HFFc6 (cell line): ENCODE measurements at regions not wholly inside any gene's neighbourhood (a gene's known extent, or its start where the extent isn't known, plus 50 kb on each side); places are given as distances from the start of the nearest gene placed in this dataset.

ENCODE experiments used
- DNase-seq: peaks from one replicate; pipeline ENCODE4 v3.0.0-alpha.2; 2018
- H3K27ac Mint-ChIP-seq: 2 replicates; pipeline ENCODE4 v1.8.0; 2020; ENCODE audit warnings: mild to moderate bottlenecking, mixed read lengths
- H3K27me3 Mint-ChIP-seq: 2 replicates; pipeline ENCODE4 v1.8.0; 2021; ENCODE audit warnings: mild to moderate bottlenecking, moderate library complexity, mixed read lengths; ENCODE audit not compliant: insufficient read depth
- H3K36me3 Mint-ChIP-seq: 2 replicates; pipeline ENCODE4 v1.8.0; 2021; ENCODE audit warnings: low read depth, mixed read lengths
- H3K4me1 Mint-ChIP-seq: 2 replicates; pipeline ENCODE4 v1.8.0; 2020; ENCODE audit warnings: low read depth, mixed read lengths
- H3K4me3 Mint-ChIP-seq: 2 replicates; pipeline ENCODE4 v1.8.0; 2020; ENCODE audit warnings: mild to moderate bottlenecking, moderate library complexity, mixed read lengths
- H3K9me3 Mint-ChIP-seq: 2 replicates; pipeline ENCODE4 v1.8.0; 2020; ENCODE audit warnings: mild to moderate bottlenecking, mixed read lengths
- CTCF ChIP-seq: fragments of 200-600 bp; sonication (generic); IDR thresholded peaks from 2 replicates; pipeline ENCODE4 v1.5.0; 2021; ENCODE audit warnings: antibody characterized with exemption, mild to moderate bottlenecking

- Mint-ChIP-seq H3K27me3 (no peaks in the 10 kb centered on the region), H3K27ac (no peak overlapping the region), H3K9me3 (peaks cover 47% of the 10 kb centered on the region), H3K4me3 (no peak overlapping the region), H3K36me3 (no peaks in the 10 kb centered on the region), H3K4me1 (no peaks in the 10 kb centered on the region)
- DNase-seq: no peak
- no peak for TF ChIP-seq CTCF
Observed at GRCh38 chr5:23613566-23613965, 106.2 kb downstream of the PRDM9 start.

- no peaks in the 10 kb centered on the region for H3K36me3 Mint-ChIP-seq
- no peak overlapping the region for H3K27ac Mint-ChIP-seq
Observed at GRCh38 chr5:23614422-23614821, 107.0 kb downstream of the PRDM9 start.

GRCh38 chr5:23626961-23627360, 119.6 kb downstream of the PRDM9 start:
- H3K36me3 Mint-ChIP-seq: no peaks in the 10 kb centered on the region
- H3K4me1 Mint-ChIP-seq: no peaks in the 10 kb centered on the region
- H3K9me3 Mint-ChIP-seq: peaks cover 13% of the 10 kb centered on the region
- H3K27me3 Mint-ChIP-seq: no peaks in the 10 kb centered on the region
- H3K4me3 Mint-ChIP-seq: no peak overlapping the region
- TF ChIP-seq CTCF: no peak
- no peak for DNase-seq
- no peak overlapping the region for H3K27ac Mint-ChIP-seq

More at GRCh38 chr5:23614422-23614821, 107.0 kb downstream of the PRDM9 start:
- no peak for TF ChIP-seq CTCF
- Mint-ChIP-seq H3K27me3 (no peaks in the 10 kb centered on the region), H3K9me3 (peaks cover 44% of the 10 kb centered on the region), H3K4me1 (no peaks in the 10 kb centered on the region), H3K4me3 (no peak overlapping the region)
- DNase-seq: no peak

- H3K27me3 Mint-ChIP-seq: no peaks in the 10 kb centered on the region
- H3K9me3 Mint-ChIP-seq: peaks cover 13% of the 10 kb centered on the region
- TF ChIP-seq CTCF: no peak
- no peak overlapping the region for H3K4me3 Mint-ChIP-seq
- H3K4me1 Mint-ChIP-seq: no peaks in the 10 kb centered on the region
- no peak for DNase-seq
- H3K27ac Mint-ChIP-seq: no peak overlapping the region
- H3K36me3 Mint-ChIP-seq: no peaks in the 10 kb centered on the region
Observed at GRCh38 chr5:23627976-23628375, 120.6 kb downstream of the PRDM9 start.

GRCh38 chr5:23629396-23629795, 122.0 kb downstream of the PRDM9 start:
- no peak overlapping the region for H3K27ac Mint-ChIP-seq

More at GRCh38 chr5:23629396-23629795, 122.0 kb downstream of the PRDM9 start:
- no peaks in the 10 kb centered on the region for H3K27me3 Mint-ChIP-seq
- H3K4me3 Mint-ChIP-seq: no peak overlapping the region
- peaks cover 9% of the 10 kb centered on the region for H3K9me3 Mint-ChIP-seq
- no peaks in the 10 kb centered on the region for H3K4me1 Mint-ChIP-seq
- H3K36me3 Mint-ChIP-seq: no peaks in the 10 kb centered on the region
- DNase-seq: no peak
- no peak for TF ChIP-seq CTCF
